Nucleus accumbens (tissue), 56 donors: ENCODE measurements at regions not wholly inside any gene's neighbourhood (a gene's known extent, or its start where the extent isn't known, plus 50 kb on each side); places are given as distances from the start of the nearest gene placed in this dataset.
"Not testable (repeated sequence)": the region's sequence is repeated elsewhere in the genome, so short reads cannot be mapped to it uniquely, and the experiment has no call there.

Experiments
- DNase-seq, 56 donors: peaks; one replicate each; lab custom pipeline; 2025; lab: John Stamatoyannopoulos, UW

DNA sequence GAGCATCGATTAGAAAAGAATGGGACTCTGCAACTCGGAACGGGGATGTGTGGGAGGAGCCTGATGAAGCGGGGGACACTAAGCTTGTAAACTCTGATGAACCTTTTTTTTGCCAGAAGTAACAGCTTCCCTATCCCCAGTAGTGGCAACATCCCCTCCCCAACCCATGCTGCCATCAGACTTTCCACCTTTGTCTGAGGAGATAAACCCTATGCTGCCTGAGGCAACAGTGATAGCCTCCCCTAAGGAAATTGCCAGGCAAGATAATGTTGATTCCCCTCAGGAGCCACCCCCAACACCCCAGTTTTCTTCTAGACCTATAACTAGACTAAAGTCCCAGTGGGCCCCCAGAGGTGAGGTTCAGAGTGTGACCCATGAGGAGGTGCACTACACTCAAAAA lies 173.7 kb downstream of the AKR1D1 start:
- no peak for DNase-seq

DNA sequence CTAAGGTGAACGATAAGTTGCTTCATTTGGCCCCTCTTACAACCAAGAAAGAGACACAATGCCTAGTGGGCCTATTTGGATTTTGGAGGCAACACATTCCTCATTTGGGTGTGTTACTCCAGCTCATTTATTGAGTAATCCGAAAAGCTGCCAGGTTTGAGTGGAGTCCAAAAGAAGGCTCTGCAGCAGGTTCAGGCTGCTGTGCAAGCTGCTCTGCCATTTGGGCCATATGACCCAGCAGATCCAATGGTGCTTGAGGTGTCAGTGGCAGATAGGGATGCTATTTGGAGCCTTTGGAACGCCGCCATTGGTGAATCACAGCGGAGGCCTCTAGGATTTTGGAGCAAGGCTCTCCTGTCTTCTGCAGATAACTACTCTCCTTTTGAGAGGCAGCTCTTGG lies 176.4 kb downstream of the AKR1D1 start:
- not testable (repeated sequence) for DNase-seq

DNA sequence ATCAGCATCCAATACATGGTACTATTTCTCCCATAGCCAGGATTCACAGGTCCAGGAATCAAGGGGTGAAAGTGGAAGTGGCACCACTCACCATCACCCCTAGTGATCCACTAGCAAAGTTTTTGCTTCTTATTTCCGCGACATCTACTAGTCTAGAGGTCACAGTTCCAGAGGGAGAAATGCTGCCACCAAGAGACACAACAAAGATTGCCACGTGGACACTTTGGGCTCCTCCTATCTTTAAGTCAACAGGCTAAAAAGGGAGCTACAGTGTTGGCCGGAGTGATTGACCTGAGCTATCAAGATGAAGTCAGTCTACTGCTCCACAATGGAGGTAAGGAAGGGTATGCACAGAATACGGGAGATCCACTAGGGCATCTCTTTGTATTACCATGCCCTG lies 178.2 kb downstream of the AKR1D1 start:
- DNase-seq: no peak

DNA sequence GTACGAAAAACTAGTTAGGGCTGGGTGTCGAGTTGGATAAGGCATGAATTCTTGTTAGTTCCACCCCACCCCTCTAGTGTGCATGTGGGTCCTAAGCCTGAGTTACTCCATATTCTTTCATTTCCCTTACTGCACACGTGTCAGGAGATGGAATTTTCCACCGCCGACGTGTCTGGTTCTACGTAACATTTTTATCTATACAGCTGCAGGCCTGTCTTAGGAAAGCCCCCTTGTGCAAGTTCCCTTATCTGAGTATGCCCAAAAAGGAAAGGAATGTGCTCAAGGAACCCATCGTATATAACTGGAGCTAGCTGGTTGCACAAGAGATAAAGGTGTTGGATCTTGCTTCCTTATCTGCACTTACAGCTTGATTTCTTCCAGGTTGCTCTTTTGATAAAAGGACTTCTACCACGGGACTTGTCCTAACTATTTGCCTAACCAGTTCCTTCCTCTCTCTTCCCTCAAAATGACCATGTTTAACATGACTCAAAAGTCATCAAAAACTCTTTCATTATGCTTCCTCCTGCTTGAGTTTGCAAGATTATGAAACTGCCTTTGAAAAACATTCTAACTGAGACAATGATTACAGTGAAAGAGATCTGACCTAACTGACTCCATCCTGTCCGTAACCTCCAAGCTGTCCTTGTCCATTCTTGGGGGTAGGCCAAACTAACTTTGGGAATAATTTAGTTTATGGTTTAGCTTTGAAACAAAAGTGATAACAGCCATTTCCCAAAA lies 181.4 kb downstream of the AKR1D1 start:
- no peak for DNase-seq

DNA sequence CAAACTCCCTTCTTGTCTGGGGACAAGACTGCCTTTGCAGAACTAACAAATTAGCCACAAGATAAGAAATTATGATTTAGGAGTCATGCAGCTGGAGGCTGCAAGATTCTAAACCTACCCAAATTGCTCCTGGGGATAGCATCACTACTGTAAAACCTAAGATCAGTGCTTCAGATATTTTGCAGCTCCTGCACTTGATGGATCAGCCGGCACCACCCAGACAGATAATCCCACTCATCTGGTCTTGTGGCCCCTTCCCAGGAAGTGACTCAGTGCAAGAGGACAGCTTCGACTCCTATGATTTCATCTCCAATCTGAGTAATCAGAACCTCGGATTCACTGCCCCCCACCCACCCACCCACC lies 181.9 kb downstream of the AKR1D1 start:
- no peak for DNase-seq

DNA sequence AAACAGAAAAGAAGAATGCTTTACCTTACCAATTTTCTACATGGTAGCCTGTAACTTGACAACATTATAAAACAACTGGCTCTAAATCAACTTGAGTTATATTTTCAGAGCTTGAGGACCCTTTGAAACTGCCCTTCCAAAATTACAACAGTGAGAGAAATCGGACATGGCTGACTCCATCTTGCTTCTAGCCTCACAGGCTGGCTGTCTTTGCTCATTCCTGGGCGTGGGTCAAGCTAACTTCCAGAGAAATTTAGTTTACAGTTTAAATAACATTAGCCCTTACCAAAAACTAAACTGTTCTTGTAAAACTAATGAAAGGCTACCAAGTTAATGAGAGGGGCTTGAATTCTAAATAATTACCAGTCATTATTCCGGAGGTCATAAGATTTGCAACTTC lies 183.4 kb downstream of the AKR1D1 start:
- DNase-seq: no peak

DNA sequence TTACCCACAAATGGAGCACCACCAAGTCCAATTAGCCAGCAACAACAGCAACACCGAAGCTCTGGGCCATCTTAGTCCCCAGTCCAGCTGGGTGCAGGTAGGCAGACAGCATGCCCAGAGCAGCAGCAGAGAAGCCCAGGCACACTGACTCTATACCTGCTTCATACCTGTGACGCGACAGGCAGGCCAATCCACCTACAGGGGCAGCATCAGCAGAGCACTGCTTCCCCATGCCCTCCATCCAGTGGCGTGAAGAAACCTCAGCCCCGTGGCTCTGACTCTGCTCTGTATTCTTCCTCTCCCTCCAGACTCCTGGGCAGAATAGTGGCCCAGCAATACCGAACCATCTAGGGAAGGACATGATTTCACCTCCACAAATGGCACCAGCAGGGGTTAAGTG lies 191.7 kb downstream of the AKR1D1 start:
- DNase-seq: no peak

DNA sequence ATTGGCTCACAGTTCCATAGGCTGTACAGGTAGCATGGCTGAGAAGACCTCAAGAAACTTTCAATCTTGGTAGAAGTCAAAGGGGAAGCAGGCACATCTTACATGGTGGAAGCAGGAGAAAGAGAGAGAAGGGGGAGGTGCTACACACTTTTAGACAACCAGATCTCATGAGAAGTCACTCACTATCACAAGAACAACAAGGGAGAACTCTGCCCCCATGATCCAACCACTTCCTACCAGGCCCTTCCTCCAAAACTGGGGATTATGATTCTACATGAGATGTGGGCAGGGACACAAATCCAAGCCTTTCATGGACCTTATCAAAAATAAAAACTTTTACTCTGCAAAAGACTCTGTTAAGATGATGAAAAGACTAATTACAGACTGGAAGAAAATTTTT lies 183.2 kb upstream of the TRIM24 start:
- DNase-seq: no peak

DNA sequence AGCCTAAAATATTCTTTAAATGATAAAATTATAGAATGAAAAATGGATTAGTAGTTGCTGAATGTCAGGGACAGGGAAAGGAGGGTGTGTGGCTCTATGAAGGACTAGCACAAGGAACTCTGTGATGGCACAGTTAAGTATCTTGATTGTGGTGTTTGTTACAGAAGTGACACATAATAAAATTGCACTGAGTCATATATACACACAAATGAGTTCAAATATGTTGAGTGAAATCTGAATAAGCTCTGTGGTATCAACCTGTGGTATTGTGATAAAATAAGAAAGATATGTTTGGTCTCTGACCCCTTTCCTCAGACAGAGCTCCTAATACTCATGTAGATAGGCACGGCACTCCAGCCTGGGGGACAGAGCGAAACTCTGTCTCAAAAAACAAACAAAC lies 181.5 kb upstream of the TRIM24 start:
- no peak for DNase-seq

DNA sequence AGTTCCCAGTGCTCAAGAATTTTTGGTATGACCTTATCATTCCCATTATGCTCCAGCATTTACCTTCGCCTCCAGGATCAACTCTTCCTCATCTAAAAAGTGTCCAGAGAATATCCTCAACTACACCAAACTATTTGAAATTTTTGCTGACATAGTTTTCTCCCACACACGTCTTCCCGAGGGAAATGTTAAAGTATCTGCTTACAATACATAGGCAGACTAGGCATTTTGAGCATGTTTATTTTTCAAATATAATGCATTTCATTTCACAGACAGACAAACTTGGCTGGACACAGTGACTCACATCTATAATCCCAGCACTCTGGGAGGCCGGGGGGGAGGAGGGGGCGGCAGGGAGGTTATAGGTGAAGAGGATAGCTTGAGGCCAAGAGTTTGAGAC lies 177.1 kb upstream of the TRIM24 start:
- DNase-seq: no peak

DNA sequence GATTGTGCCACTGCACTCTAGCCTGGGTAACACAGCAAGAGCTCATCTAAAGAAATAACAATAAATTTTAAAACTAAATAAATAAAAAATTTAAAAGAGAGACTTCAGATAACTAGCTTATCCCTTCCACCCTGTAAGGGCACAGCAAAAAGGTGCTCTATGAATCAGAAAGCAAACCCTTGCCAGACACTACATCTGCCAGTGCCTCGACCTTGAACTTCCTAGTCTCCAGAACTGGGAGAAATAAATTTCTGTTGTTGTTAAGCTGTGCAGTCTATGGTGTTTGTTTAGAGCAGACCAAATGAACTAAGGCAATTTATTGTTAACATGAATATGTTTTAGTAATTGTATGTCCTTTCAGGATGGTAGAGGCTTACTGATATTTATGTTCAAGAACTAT lies 174.9 kb upstream of the TRIM24 start:
- no peak for DNase-seq

DNA sequence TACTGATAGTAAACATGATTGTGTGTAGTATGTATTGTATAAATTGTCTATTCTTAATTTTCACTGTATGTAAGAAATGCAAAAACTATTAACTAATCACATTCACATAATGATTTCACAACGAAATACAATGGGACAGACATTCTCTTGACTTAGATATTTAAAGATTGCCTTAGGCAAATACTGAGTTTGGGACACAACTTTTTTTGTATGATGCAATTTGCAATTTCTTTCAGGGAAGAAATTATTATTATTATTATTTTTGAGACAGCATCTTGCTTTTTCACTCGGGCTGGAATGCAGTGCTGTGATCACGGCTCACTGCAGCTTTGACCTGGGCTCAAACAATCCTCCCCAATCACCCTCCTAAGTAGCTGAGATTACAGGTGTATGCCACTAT lies 173.2 kb upstream of the TRIM24 start:
- no peak for DNase-seq

DNA sequence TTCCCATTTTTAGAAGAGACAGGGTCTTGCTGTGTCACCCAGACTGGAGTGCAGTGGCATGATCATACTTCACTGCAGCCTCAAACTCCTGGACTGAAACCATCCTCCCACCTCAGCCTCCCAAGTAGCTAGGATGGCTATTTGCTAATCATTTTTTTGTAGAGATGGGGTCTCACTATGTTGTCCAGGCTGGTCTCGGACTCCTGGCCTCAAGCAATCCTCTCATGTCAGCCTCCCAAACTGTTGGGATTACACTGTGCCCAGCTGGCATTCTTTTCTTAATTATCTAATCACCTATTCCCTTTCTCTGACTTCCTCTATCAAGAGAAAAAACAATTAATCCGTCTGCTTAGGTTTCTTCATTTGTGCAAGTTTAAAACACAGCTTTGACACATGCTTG lies 172.5 kb upstream of the TRIM24 start:
- DNase-seq: no peak

DNA sequence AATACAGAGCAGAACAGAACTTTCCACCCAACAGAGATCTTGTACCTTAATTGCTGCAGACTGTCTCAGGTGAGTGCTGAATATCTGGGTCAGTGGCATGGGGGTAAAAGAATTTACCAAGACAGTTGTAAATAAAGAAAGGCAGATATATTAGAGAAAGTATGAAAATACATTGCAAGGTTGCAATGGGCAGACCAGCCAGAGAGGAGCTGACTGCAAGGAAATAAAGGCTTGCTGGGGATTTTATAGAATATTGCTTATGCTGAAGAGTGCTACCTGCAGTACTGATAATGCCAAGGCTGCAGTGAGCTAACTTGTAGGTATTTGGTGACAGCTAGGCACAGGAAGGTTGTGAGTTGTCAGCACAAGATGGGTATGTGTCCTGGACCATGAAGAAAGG lies 171.0 kb upstream of the TRIM24 start:
- no peak for DNase-seq

DNA sequence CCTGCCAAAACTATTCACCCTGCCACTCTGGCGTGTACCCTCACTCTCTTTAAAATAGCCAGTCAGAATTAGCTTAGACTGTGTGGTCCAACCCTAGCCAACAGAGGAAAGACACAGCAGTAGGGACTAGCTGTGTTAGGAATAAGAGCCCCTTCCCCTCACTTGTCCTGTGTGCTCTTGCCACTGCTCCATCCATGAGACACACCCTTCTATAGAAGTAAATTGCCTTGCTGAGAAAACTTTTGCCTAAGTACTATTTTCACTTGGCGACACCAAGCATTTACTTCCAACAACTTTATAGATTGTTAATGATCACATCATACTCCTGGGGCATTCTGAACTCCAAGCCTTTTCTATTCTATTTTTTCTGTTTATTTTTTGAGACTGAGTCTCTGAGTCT lies 170.2 kb upstream of the TRIM24 start:
- no peak for DNase-seq

DNA sequence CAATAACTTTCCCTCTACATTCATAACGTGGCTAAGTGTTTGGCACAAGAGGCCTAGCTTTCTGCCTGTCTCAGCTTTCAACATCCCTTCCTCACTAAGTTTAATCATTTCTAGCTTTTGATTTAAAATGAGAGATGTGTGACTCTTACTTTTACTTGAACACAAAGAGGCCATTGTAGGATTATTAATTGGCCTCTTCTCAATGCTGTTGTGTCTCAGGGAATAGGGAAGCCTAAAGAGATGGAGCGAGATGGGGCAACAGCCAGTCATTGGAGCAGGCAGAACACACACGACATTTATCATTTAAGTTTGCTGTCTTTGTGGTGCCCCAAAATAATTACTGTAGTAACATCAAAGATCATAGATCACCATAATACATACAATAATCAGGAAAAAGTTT lies 167.1 kb upstream of the TRIM24 start:
- no peak for DNase-seq

DNA sequence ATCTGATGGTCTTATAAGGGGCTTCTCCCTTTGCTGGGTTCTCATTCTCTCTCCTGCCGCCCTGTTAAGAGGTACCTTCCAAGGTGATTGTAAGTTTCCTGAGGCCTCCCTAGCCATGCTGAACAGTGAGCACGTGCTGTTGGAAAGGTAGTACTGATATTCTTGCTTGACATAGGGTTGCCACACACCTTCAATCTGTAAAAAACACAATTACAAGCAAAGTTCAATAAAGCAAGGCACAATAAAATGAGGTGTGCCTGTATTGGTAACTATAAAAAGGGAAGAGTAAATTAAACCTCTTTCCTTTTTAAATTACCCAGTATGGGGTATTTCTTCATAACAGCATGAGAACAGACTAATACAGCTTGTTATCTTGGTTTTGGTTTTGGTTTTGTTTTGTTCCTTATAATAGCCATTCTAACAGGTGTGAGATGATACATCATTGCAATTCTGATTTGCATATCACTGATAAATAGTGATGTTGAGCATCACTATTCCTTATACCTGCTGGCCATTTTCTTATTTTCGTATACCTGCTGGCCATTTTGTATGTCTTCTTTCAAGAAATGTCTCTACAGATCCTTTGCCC lies 164.9 kb upstream of the TRIM24 start:
- no peak for DNase-seq

DNA sequence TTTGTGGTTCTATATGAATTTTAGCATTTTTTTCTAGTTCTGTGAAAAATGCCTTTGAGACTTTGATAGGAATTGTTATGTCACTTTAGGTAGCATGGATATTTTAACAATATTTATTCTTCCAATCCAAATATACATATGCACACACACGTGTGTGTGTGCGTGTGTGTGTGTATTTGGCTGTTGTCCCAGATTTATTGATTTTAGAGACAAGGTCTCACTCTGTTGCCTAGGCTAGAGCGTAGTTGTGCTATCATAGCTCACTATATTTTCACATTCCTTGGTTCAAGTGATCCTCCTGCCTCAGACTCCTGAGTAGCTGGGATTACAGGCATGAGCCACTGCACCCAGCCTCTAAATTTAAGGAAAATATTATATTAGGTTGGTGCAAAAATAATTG lies 162.5 kb upstream of the TRIM24 start:
- no peak for DNase-seq

DNA sequence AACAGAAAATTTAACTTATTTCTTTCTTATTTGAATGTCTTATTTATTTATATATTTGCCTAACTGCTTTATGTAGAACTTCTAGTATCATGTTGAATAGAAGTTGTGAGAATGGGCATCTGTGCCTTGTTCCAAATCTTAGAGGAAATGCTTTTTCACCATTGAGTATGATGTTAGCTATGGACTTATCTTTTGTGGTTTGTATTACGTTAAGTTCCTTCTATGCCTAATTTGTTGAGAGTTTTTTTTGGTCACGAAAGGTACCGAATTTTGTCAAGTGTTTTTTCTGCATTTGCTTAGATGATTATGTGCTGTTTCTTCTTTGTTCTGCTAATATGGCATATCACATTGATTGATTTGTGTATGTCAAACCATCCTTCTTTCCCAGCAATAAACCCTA lies 161.0 kb upstream of the TRIM24 start:
- DNase-seq: no peak

DNA sequence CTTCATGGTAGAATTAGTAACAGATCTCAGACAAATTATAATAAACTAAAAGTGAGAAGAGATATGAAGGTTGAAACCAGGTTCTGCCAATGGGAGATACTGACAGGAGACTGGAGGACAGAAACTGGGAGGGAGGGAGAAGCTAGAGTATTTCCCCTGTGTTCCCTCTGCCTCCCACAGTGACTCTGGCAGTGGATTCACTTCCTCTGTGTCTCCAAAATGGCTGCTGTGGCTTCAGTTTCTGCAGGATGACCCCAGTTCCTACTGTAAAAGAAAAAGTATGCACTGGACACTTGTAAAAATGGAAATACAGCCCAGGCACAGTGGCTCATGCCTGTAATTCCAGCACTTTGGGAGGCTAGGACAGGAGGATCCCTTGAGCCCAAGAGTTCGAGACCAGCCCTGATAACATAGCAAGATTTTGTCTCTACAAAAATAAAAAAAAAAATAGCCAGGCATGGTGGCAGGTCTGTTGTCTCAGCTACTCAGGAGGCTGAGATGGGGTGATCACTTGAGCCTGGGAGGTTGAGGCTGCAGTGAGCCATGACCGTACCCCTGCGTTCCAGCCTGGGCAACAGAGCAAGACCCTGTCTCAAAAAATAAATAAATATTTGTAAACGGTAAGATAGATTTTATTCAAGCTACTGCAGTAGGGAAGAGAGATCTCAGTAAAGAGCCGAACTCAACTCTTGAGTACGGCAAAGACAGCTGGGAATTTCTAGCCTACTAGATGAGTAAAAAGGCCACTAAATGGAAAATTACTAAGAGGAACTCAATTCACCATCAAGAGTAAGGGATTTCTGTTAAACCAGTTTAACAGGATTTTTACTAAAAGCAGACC lies 156.6 kb upstream of the TRIM24 start:
- no peak for DNase-seq

DNA sequence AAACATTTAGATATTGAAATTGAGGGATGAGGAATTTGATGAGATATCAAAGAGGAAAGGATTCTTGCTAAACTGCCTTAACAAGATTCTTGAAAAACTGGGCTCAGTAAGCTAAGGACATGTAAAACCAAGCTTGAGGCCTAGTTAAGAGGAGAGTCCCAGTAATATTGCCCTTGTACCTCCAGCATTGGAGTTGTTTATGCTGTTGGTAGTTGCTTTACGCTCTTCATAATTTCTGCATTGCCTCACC lies 156.1 kb upstream of the TRIM24 start:
- no peak for DNase-seq

DNA sequence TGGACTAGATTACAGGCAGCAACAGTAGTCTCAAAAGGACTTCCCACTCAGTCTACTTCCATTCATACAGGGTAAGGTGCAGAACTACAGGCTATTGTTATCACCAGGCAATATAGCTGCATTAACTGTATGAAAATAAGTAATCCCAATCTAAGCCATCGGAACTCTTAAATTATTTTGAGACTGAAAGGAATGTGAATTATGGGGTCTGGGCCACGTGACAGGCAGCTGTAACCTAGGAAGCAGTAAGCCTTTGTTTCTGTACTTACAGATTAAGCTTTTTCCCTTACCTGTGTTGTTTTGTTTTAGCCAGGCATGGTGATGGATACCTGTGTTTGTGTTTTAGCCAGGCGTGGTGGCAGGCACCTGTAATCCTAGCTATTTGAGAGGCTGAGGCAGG lies 152.4 kb upstream of the TRIM24 start:
- DNase-seq: no peak
